ENCODE measurements at regions not wholly inside any gene's neighbourhood (a gene's known extent, or its start where the extent isn't known, plus 50 kb on each side); places are given as distances from the start of the nearest gene placed in this dataset.

DNA sequence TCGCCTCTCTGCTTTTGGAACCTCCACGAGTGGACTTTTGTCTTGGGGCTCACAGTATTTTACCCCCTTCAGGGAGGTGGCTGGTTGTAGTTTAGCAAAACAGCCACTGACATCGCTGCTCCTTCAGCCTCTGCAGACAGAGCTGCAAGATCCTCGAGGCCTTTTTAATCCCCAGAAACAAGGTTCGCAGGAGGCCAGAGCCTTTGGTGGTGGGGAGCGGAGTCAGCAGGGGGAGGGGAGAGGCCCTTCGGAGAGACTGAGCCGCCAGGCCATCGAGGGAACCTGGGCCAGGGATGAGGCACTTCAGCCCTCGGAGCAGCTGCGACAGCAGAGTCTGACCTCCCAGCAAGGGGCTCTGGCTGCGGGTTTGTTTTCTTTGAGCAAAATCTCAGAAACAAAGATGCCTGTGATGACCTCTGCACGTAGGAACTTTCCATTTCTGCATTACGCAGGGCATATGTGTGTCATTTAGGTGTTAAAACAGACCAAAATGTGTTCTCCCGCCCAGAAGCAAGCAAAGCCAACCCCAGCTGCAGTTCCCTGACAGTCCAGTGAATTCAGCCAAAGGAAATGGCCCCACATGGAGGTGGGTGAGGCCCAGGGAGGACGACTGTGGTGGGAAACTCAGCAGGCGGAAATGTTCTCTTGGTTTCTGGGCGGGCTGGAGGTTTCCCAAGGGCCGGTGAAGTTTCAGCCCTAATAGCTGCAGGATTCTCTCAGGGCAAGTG, 171.2 kb upstream of the SULF2 start:
- Histone ChIP-seq H3K4me3 (no peak overlapping the region), H3K9me3 (ENCODE audit: low read depth) (no peaks in the 10 kb centered on the region), H3K27me3 (no peaks in the 10 kb centered on the region), H3K4me1 (ENCODE audit: low read depth) (no peaks in the 10 kb centered on the region), H3K36me3 (no peaks in the 10 kb centered on the region), H3K27ac (no peak overlapping the region)
- DNase-seq (ENCODE audit: low read depth in 1 of 2, low spot score in 1 of 2), result peak in 1 of 2 donors; percentile 89
- TF ChIP-seq, protein P1, sequence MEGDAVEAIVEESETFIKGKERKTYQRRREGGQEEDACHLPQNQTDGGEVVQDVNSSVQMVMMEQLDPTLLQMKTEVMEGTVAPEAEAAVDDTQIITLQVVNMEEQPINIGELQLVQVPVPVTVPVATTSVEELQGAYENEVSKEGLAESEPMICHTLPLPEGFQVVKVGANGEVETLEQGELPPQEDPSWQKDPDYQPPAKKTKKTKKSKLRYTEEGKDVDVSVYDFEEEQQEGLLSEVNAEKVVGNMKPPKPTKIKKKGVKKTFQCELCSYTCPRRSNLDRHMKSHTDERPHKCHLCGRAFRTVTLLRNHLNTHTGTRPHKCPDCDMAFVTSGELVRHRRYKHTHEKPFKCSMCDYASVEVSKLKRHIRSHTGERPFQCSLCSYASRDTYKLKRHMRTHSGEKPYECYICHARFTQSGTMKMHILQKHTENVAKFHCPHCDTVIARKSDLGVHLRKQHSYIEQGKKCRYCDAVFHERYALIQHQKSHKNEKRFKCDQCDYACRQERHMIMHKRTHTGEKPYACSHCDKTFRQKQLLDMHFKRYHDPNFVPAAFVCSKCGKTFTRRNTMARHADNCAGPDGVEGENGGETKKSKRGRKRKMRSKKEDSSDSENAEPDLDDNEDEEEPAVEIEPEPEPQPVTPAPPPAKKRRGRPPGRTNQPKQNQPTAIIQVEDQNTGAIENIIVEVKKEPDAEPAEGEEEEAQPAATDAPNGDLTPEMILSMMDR (IDR thresholded peaks at IDR 0.05; ENCODE audit: low read depth, low read length), result no peak

DNA sequence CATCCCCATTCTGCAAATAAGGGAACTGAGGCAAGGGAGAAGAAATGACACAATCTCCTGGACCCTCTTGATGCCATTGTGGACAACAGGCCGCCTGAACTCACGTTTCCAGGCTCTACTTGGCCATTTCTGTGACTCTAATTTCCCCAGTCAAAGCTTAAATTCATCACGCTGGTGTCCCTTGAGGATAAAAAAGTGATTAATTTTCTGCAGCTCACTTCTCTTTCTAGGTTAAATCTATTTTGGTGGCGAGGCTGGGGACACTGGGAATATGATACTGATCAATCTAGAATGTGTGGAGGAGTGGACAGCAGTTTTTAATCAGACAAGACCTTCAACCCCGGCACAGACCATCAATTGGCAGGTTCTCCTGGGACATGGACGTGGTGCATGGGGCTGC, 168.2 kb upstream of the SULF2 start:
- H3K4me1 ChIP-seq (ENCODE audit: low read depth), result no peaks in the 10 kb centered on the region
- no peak for DNase-seq (ENCODE audit: low read depth in 1 of 2, low spot score in 1 of 2)
- no peaks in the 10 kb centered on the region for H3K36me3 ChIP-seq
- H3K4me3 ChIP-seq, result no peak overlapping the region
- TF ChIP-seq, protein P1 (IDR thresholded peaks at IDR 0.05; ENCODE audit: low read depth, low read length), result no peak
- H3K27me3 ChIP-seq, result no peaks in the 10 kb centered on the region
- H3K9me3 ChIP-seq (ENCODE audit: low read depth), result no peaks in the 10 kb centered on the region
- no peak overlapping the region for H3K27ac ChIP-seq

DNA sequence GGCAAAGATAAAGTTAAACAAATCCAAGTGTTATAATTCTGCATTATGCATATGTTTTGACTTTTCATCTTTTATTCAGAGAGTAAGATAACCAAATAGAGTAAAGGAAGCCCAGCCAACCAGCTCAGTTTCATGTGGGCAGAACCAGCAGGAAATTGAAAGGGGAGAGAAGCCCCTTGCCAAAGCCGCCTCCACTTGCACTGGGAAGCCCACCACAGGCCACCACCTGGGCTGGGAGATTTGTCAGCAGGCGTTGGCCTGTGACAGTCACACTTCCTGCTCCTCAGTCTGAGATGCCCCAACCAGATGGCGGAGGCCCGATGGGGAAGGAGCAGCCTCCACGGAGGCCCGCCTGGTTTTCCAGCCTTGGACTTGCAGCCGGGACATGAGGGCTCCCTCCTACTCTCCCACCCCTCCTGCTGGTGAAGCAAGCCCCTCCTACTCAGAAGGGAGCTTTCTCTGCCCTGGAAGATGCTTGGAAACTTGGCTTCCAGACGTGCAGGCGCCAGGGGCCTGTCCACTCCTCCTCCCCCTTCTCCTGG, 166.8 kb upstream of the SULF2 start:
- H3K27me3 ChIP-seq, result no peaks in the 10 kb centered on the region
- H3K4me3 ChIP-seq, result no peak overlapping the region
- TF ChIP-seq, protein P1 (IDR thresholded peaks at IDR 0.05; ENCODE audit: low read depth, low read length), result no peak
- no peak overlapping the region for H3K27ac ChIP-seq
- no peaks in the 10 kb centered on the region for H3K9me3 ChIP-seq (ENCODE audit: low read depth)
- no peaks in the 10 kb centered on the region for H3K36me3 ChIP-seq
- no peaks in the 10 kb centered on the region for H3K4me1 ChIP-seq (ENCODE audit: low read depth)
- no peak for DNase-seq (ENCODE audit: low read depth in 1 of 2, low spot score in 1 of 2)

DNA sequence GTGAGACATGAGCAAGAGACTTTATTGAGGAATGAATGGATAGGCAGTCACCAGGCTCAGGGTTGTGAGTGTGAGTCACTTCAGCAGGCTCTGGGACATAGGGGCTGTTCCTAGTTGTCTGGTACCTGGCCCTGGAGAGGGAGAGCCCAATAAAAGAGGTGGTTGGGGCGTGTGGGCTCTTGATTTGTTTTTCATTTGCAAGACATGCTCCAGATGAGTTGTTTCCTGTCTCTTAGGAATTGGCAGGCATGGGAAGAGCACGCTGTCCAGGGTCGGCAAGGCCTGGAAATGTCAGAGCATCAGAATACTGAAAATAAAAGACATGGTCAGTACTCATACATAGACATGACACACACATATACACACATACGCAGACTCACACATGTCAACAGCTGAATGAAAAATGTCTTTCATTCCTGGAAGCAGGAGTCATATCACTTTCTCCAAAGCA, 166.3 kb upstream of the SULF2 start:
- Histone ChIP-seq H3K9me3 (ENCODE audit: low read depth) (no peaks in the 10 kb centered on the region), H3K4me1 (ENCODE audit: low read depth) (no peaks in the 10 kb centered on the region), H3K4me3 (no peak overlapping the region), H3K27me3 (no peaks in the 10 kb centered on the region), H3K36me3 (no peaks in the 10 kb centered on the region), H3K27ac (no peak overlapping the region)
- TF ChIP-seq, protein P1 (IDR thresholded peaks at IDR 0.05; ENCODE audit: low read depth, low read length), result no peak
- DNase-seq (ENCODE audit: low read depth in 1 of 2, low spot score in 1 of 2), result peak in 1 of 2 donors; percentile 29

DNA sequence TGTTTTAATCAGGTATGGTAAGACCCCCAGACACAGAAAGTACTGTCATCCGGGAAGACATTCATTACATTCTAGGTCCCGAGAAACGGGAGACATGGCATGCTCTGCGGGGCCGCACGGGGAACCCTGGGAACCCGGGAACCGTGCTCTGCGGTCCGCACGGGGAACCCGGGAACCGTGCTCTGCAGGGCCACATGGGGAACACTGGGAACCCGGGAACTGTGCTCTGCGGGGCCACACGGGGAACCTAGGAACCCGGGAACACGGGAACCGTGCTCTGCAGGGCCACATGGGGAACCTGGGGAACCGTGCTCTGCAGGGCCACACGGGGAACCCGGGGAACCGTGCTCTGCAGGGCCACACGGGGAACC, 165.6 kb upstream of the SULF2 start:
- DNase-seq (ENCODE audit: low read depth in 1 of 2, low spot score in 1 of 2), result no peak
- no peaks in the 10 kb centered on the region for H3K4me1 ChIP-seq (ENCODE audit: low read depth)
- TF ChIP-seq, protein P1 (IDR thresholded peaks at IDR 0.05; ENCODE audit: low read depth, low read length), result no peak
- no peaks in the 10 kb centered on the region for H3K36me3 ChIP-seq
- no peak overlapping the region for H3K4me3 ChIP-seq
- H3K27ac ChIP-seq, result no peak overlapping the region
- no peaks in the 10 kb centered on the region for H3K27me3 ChIP-seq
- no peaks in the 10 kb centered on the region for H3K9me3 ChIP-seq (ENCODE audit: low read depth)
